HepG2 (cell line): ENCODE measurements at regions not wholly inside any gene's neighbourhood (a gene's known extent, or its start where the extent isn't known, plus 50 kb on each side); places are given as distances from the start of the nearest gene placed in this dataset.

Experiments used
- ATAC-seq: fragments of 200-7000 bp; cut with Tn5 transposase; 3 replicates; pipeline ENCODE4 v1.9.1; 2020; ENCODE audit warnings: mild to moderate bottlenecking, moderate library complexity
- BruUV-seq: library from RNA; stranded (reverse); fragments of 400-500 nt; replicated peaks from 2 replicates; lab custom pipeline; 2021; lab: Mats Ljungman, UMichigan
- CTCF ChIA-PET: fragments of 300-600 bp; formaldehyde crosslinking; extraction: SDS; loops from one replicate; lab custom pipeline; 2021; ENCODE audit warnings: low total read pairs, inconsistent platforms, low intra/inter-chr PET ratio; lab: Yijun Ruan, JAX
- POLR2A ChIA-PET: fragments of 350-600 bp; sonication (Branson Sonifier 250); formaldehyde crosslinking; loops from one replicate; lab custom pipeline; 2020; ENCODE audit warnings: antibody characterized with exemption, inconsistent platforms; lab: Yijun Ruan, JAX
- DNase-seq: peaks from one replicate; pipeline ENCODE4 v3.0.0-alpha.2; 2015; ENCODE audit warnings: low spot score
- FAIRE-seq: peaks from 3 replicates; lab custom pipeline; 2011; peaks lifted over from hg19 to GRCh38; lab: Jason Lieb, UNC
- H2AFZ ChIP-seq: one replicate; pipeline ENCODE4 v1.6.1; 2011; ENCODE audit warnings: low read length, inconsistent platforms
- H3K27ac ChIP-seq: fragments of 300-600 bp; 3 replicates; pipeline ENCODE4 v1.8.0; 2011; ENCODE audit warnings: mixed run types, mild to moderate bottlenecking, mixed read lengths, low read length, inconsistent platforms; ENCODE audit not compliant: insufficient read depth; ENCODE audit errors: extremely low read length
- H3K27me3 ChIP-seq, 2 experiments: fragments of 200-600 bp in 1 of 2; 2 replicates in 1 of 2; 3 replicates in 1 of 2; pipeline versions ENCODE4 v1.6.0 to v1.8.0; 2011; ENCODE audit warnings: low read length in 2 of 2, mild to moderate bottlenecking in 2 of 2, moderate library complexity in 2 of 2, inconsistent platforms in 1 of 2; ENCODE audit not compliant: insufficient read depth in 2 of 2, control insufficient read depth in 1 of 2
- H3K36me3 ChIP-seq, 2 experiments: fragments of 200-600 bp in 1 of 2; replicated peaks in 1 of 2; 2 replicates in 1 of 2; 3 replicates in 1 of 2; pipeline versions ENCODE4 v1.5.1 to v1.8.0; 2011; ENCODE audit warnings: low read length in 2 of 2, inconsistent platforms in 1 of 2; ENCODE audit not compliant: insufficient read depth in 2 of 2, control insufficient read depth in 1 of 2
- H3K4me1 ChIP-seq: 2 replicates; pipeline ENCODE4 v1.5.1; 2012; ENCODE audit warnings: low read length, inconsistent platforms; ENCODE audit not compliant: insufficient read depth
- H3K4me2 ChIP-seq: 2 replicates; pipeline ENCODE4 v1.6.0; 2011; ENCODE audit warnings: low read depth, low read length, inconsistent platforms
- H3K4me3 ChIP-seq, 3 experiments: fragments of 200-600 bp in 1 of 3; sonication (generic), shearing (Covaris generic) in 1 of 3; replicated peaks in 1 of 3; 2 replicates each; pipeline ENCODE4 v1.5.1; 2011 to 2016; ENCODE audit warnings: low read length in 3 of 3, inconsistent platforms in 2 of 3, low read depth in 2 of 3, mild to moderate bottlenecking in 2 of 3, control low read depth in 1 of 3, mixed read lengths in 1 of 3; ENCODE audit not compliant: insufficient read depth in 1 of 3
- H3K79me2 ChIP-seq: one replicate; pipeline ENCODE4 v1.6.1; 2011; ENCODE audit warnings: low read length, inconsistent platforms; ENCODE audit not compliant: insufficient read depth
- H3K9ac ChIP-seq: 2 replicates; pipeline ENCODE4 v1.6.0; 2011; ENCODE audit warnings: mild to moderate bottlenecking, low read depth, low read length, inconsistent platforms; ENCODE audit not compliant: insufficient read depth
- H3K9me3 ChIP-seq: 2 replicates; pipeline ENCODE4 v1.5.1; 2012; ENCODE audit warnings: mild to moderate bottlenecking, low read length
- H4K20me1 ChIP-seq: 2 replicates; pipeline ENCODE4 v1.6.0; 2011; ENCODE audit warnings: inconsistent platforms, mild to moderate bottlenecking, low read length, moderate library complexity; ENCODE audit not compliant: insufficient read depth
- FOXP1 ChIP-seq, 2 experiments: fragments of 450-650 bp in 1 of 2; IDR thresholded peaks; 2 replicates each; pipeline ENCODE4 v1.6.1; 2017 to 2018; ENCODE audit warnings: antibody characterized with exemption in 1 of 2
- GATAD2A ChIP-seq: IDR thresholded peaks from 2 replicates; pipeline ENCODE4 v1.6.1; 2016
- ISL2 ChIP-seq: sonication (generic); formaldehyde crosslinking; IDR thresholded peaks from 2 replicates; pipeline ENCODE4 v1.5.0; 2020; ENCODE audit warnings: missing genetic modification reagents
- KAT8 ChIP-seq: IDR thresholded peaks from 2 replicates; pipeline ENCODE4 v1.6.1; 2016; ENCODE audit warnings: missing genetic modification reagents, missing compliant biosample characterization
- MXD4 ChIP-seq: IDR thresholded peaks from 2 replicates; pipeline ENCODE4 v1.6.1; 2016; ENCODE audit warnings: mild to moderate bottlenecking, missing biosample characterization, missing genetic modification reagents
- TARDBP ChIP-seq: sonication (generic); formaldehyde crosslinking; IDR thresholded peaks from 2 replicates; pipeline ENCODE4 v1.8.0; 2022; ENCODE audit warnings: mild to moderate bottlenecking, missing genetic modification reagents
- ZBTB10 ChIP-seq: sonication (generic); formaldehyde crosslinking; IDR thresholded peaks from 2 replicates; pipeline ENCODE4 v1.4.0; 2020; ENCODE audit warnings: missing genetic modification reagents, borderline replicate concordance
- ZFP90 ChIP-seq: sonication (generic); formaldehyde crosslinking; IDR thresholded peaks from 2 replicates; pipeline ENCODE4 v1.8.0; 2022; ENCODE audit warnings: missing genetic modification reagents, mild to moderate bottlenecking, inconsistent platforms, borderline replicate concordance
- ZNF318 ChIP-seq: sonication (generic); formaldehyde crosslinking; IDR thresholded peaks from 2 replicates; pipeline ENCODE4 v1.4.0; 2020; ENCODE audit warnings: mild to moderate bottlenecking, missing genetic modification reagents
- ZNF414 ChIP-seq: sonication (generic); formaldehyde crosslinking; IDR thresholded peaks from 2 replicates; pipeline ENCODE4 v1.5.0; 2020; ENCODE audit warnings: missing genetic modification reagents
- ZNF547 ChIP-seq: sonication (generic); formaldehyde crosslinking; IDR thresholded peaks from 2 replicates; pipeline ENCODE4 v1.5.1; 2020; ENCODE audit warnings: mild to moderate bottlenecking, missing genetic modification reagents
- WGBS: methylation state at CpG from one replicate; pipeline ENCODE4 v1.1.6; 2017; ENCODE audit warnings: low lambda C conversion rate; 5-methylcytosine and 5-hydroxymethylcytosine counted together
- in situ Hi-C: cut with HindIII; loops from 2 replicates; pipeline ENCODE4 v1.10.0; 2017; ENCODE audit warnings: low pct_unique_long_range_greater_than_20kb; ENCODE audit not compliant: extremely low pct_ligation_motif_present
- intact Hi-C: fragments of 100-400 bp; cut with micrococcal nuclease; formaldehyde crosslinking; loops from one replicate; pipeline ENCODE4 v1.10.0; 2022; ENCODE audit not compliant: unreplicated experiment

GRCh38 chr11:127108838-127109237, 108.3 kb upstream of the KIRREL3 start (continued):
- no peak for TF ChIP-seq ZNF318 (CRISPR knock-in tag)
- no peak for TF ChIP-seq FOXP1 (IDR thresholded peaks at IDR 0.05)
- TF ChIP-seq FOXP1 (CRISPR knock-in tag; IDR thresholded peaks at IDR 0.05), result no peak

GRCh38 chr11:127106938-127107337, 106.4 kb upstream of the KIRREL3 start:
- no peak for ATAC-seq
- in situ Hi-C loops (no loop called here), intact Hi-C loops (no loop called here)
- ChIA-PET CTCF (no interaction called here), POLR2A (no interaction called here)
- DNase-seq, result no peak
- 0% methylated on average over 2 of the region's 2 CpGs for WGBS
- no peak overlapping the region for H3K4me3 ChIP-seq
- H4K20me1 ChIP-seq, result no peaks in the 10 kb centered on the region
- H3K79me2 ChIP-seq, result no peaks in the 10 kb centered on the region
- TF ChIP-seq ZNF547 (CRISPR knock-in tag) (no peak), ZFP90 (CRISPR knock-in tag) (no peak), ZNF414 (no peak), GATAD2A (CRISPR knock-in tag) (no peak), ZBTB10 (CRISPR knock-in tag) (no peak), MXD4 (CRISPR knock-in tag) (no peak), ISL2 (CRISPR knock-in tag) (no peak), TARDBP (CRISPR knock-in tag) (no peak), KAT8 (CRISPR knock-in tag) (no peak)
- H3K27me3 ChIP-seq, result peaks cover 0 to 6% of the 10 kb centered on the region in 2 experiments; a peak in 2 of 5 replicates
- no peaks in the 10 kb centered on the region for H3K9me3 ChIP-seq
- no peak overlapping the region for H3K27ac ChIP-seq
- H3K4me1 ChIP-seq, result no peaks in the 10 kb centered on the region
- no peak for FAIRE-seq
- no peak overlapping the region for H3K4me2 ChIP-seq
- H3K9ac ChIP-seq, result no peak overlapping the region
- H3K36me3 ChIP-seq, result no peaks in the 10 kb centered on the region
- no TSS peak for BruUV-seq
- H2AFZ ChIP-seq, result no peak overlapping the region
